A549 (cell line): ENCODE measurements at regions not wholly inside any gene's neighbourhood (a gene's known extent, or its start where the extent isn't known, plus 50 kb on each side); places are given as distances from the start of the nearest gene placed in this dataset.

Experiments used
- ATAC-seq, 2 experiments: fragments of 200-7000 bp in 1 of 2; fragments of >200 bp in 1 of 2; cut with Nextera tagmentation in 1 of 2; cut with Tn5 transposase in 1 of 2; 3 replicates each; pipeline versions ENCODE4 v1.8.0 to v1.9.1; 2018 to 2020; ENCODE audit warnings: mild to moderate bottlenecking in 1 of 2, moderate library complexity in 1 of 2
- CTCF ChIA-PET: fragments of 300-600 bp; sonication (Branson Sonifier 250); formaldehyde crosslinking; extraction: SDS; loops from one replicate; lab custom pipeline; 2021; ENCODE audit warnings: antibody characterized with exemption, inconsistent platforms; lab: Yijun Ruan, JAX
- POLR2A ChIA-PET: fragments of 350-600 bp; formaldehyde crosslinking; extraction: SDS; loops from one replicate; lab custom pipeline; 2021; ENCODE audit warnings: antibody characterized with exemption, inconsistent platforms; lab: Yijun Ruan, JAX
- DNase-seq, 2 experiments: peaks; one replicate each; pipeline versions ENCODE4 v3.0.0 to v3.0.0-alpha.2; 2011 to 2016; ENCODE audit warnings: low read depth in 1 of 2, low spot score in 1 of 2
- FAIRE-seq: peaks from 2 replicates; lab custom pipeline; 2011; peaks lifted over from hg19 to GRCh38; lab: Jason Lieb, UNC
- H3K27ac ChIP-seq, 2 experiments: fragments of >200 bp; sonication (Bioruptor Twin); formaldehyde crosslinking; 3 replicates each; pipeline ENCODE4 v1.5.1; 2016 to 2017
- H3K4me1 ChIP-seq: fragments of >200 bp; sonication (Bioruptor Twin); formaldehyde crosslinking; 3 replicates; pipeline ENCODE4 v1.6.1; 2016
- H3K4me2 ChIP-seq: fragments of >200 bp; sonication (Bioruptor Twin); formaldehyde crosslinking; 3 replicates; pipeline ENCODE4 v1.6.1; 2016
- H3K4me3 ChIP-seq: fragments of >200 bp; sonication (Bioruptor Twin); formaldehyde crosslinking; 3 replicates; pipeline ENCODE4 v1.5.1; 2016
- H3K9me3 ChIP-seq: fragments of >200 bp; sonication (Bioruptor Twin); formaldehyde crosslinking; 3 replicates; pipeline ENCODE4 v1.6.1; 2016
- BHLHE40 ChIP-seq: IDR thresholded peaks from 2 replicates; pipeline ENCODE4 v1.6.1; 2012; ENCODE audit warnings: low read depth, low read length, inconsistent platforms
- CBX2 ChIP-seq: fragments of 200-600 bp; sonication (generic); IDR thresholded peaks from 2 replicates; pipeline ENCODE4 v1.6.1; 2016; ENCODE audit warnings: low read depth, mild to moderate bottlenecking, borderline replicate concordance
- CBX8 ChIP-seq: fragments of 200-600 bp; sonication (generic); IDR thresholded peaks from 2 replicates; pipeline ENCODE4 v1.6.1; 2016
- CHD2 ChIP-seq: fragments of 150-350 bp; IDR thresholded peaks from 2 replicates; pipeline ENCODE4 v1.6.1; 2014; ENCODE audit warnings: low read length; ENCODE audit not compliant: partially characterized antibody
- E2F6 ChIP-seq: IDR thresholded peaks from 2 replicates; pipeline ENCODE4 v1.6.1; 2012; ENCODE audit warnings: low read depth, borderline replicate concordance
- EHMT2 ChIP-seq: fragments of 200-600 bp; sonication (generic); IDR thresholded peaks from 2 replicates; pipeline ENCODE4 v1.6.1; 2016; ENCODE audit warnings: antibody characterized with exemption, low read depth, mild to moderate bottlenecking, moderate library complexity
- ELK1 ChIP-seq: fragments of 150-350 bp; IDR thresholded peaks from 2 replicates; pipeline ENCODE4 v1.6.1; 2014; ENCODE audit warnings: low read depth, mild to moderate bottlenecking, low read length
- EP300 ChIP-seq, 2 experiments: fragments of >200 bp; sonication (Bioruptor Twin); formaldehyde crosslinking; IDR thresholded peaks; 2 replicates in 1 of 2; 3 replicates in 1 of 2; pipeline ENCODE4 v1.6.1; 2016 to 2017
- ESRRA ChIP-seq: fragments of 150-350 bp; IDR thresholded peaks from 2 replicates; pipeline ENCODE4 v1.6.1; 2014; ENCODE audit warnings: mild to moderate bottlenecking, low read length, borderline replicate concordance
- FOSL2 ChIP-seq, 2 experiments: fragments of 450-650 bp in 1 of 2; fragments of >200 bp in 1 of 2; sonication (Bioruptor Twin) in 1 of 2; formaldehyde crosslinking; IDR thresholded peaks; 2 replicates each; pipeline versions ENCODE4 v1.5.0 to v1.6.1; 2016 to 2020; ENCODE audit warnings: mild to moderate bottlenecking in 1 of 2, moderate library complexity in 1 of 2
- FOXS1 ChIP-seq: fragments of 250-450 bp; sonication (Bioruptor Pico); IDR thresholded peaks from 2 replicates; pipeline ENCODE4 v1.5.0; 2020; ENCODE audit warnings: mild to moderate bottlenecking, moderate library complexity
- GATA3 ChIP-seq: IDR thresholded peaks from 2 replicates; pipeline ENCODE4 v1.6.1; 2012; ENCODE audit warnings: borderline replicate concordance
- HDAC2 ChIP-seq: fragments of 200-600 bp; sonication (generic); IDR thresholded peaks from 2 replicates; pipeline ENCODE4 v1.6.1; 2016
- HEYL ChIP-seq: fragments of 250-450 bp; sonication (Bioruptor Pico); IDR thresholded peaks from 2 replicates; pipeline ENCODE4 v1.8.0; 2021; ENCODE audit warnings: mild to moderate bottlenecking, moderate library complexity
- HOXB13 ChIP-seq: fragments of 250-450 bp; sonication (Bioruptor Pico); IDR thresholded peaks from 2 replicates; pipeline ENCODE4 v1.5.0; 2020; ENCODE audit warnings: low read depth, mild to moderate bottlenecking, moderate library complexity
- JUN ChIP-seq, 2 experiments: fragments of >200 bp; sonication (Bioruptor Twin); formaldehyde crosslinking; IDR thresholded peaks; 2 replicates in 1 of 2; 3 replicates in 1 of 2; pipeline ENCODE4 v1.6.1; 2016 to 2017
- JUNB ChIP-seq: fragments of >200 bp; sonication (Bioruptor Twin); formaldehyde crosslinking; IDR thresholded peaks from 2 replicates; pipeline ENCODE4 v1.6.1; 2016
- KDM5A ChIP-seq: fragments of 200-600 bp; sonication (generic); IDR thresholded peaks from 2 replicates; pipeline ENCODE4 v1.6.1; 2016; ENCODE audit warnings: antibody characterized with exemption, mild to moderate bottlenecking
- MAZ ChIP-seq: fragments of 150-350 bp; IDR thresholded peaks from 2 replicates; pipeline ENCODE4 v1.6.1; 2014; ENCODE audit warnings: antibody characterized with exemption, low read depth, low read length, borderline replicate concordance
- TP53 ChIP-seq: fragments of 250-450 bp; sonication (Bioruptor Pico); IDR thresholded peaks from 2 replicates; pipeline ENCODE4 v1.5.0; 2021; ENCODE audit warnings: mild to moderate bottlenecking, moderate library complexity
- ZFP36 ChIP-seq: fragments of 450-650 bp; IDR thresholded peaks from 2 replicates; pipeline ENCODE4 v1.6.1; 2014; ENCODE audit warnings: borderline replicate concordance; ENCODE audit not compliant: partially characterized antibody
- WGBS: methylation state at CpG from one replicate; pipeline ENCODE4 v1.1.6; 2017; ENCODE audit errors: missing lambda C conversion rate; 5-methylcytosine and 5-hydroxymethylcytosine counted together
- TF ChIP-seq, protein P1 (sequence below): fragments of >200 bp; sonication (Bioruptor Twin); formaldehyde crosslinking; IDR thresholded peaks from 3 replicates; pipeline ENCODE4 v1.6.1; 2016
- TF ChIP-seq, protein P2 (sequence below): fragments of 250-450 bp; sonication (Bioruptor Pico); IDR thresholded peaks from 2 replicates; pipeline ENCODE4 v1.5.0; 2020; ENCODE audit warnings: low read depth, mild to moderate bottlenecking, moderate library complexity
- TF ChIP-seq, protein P3 (sequence below): fragments of 250-450 bp; sonication (Bioruptor Pico); IDR thresholded peaks from 2 replicates; pipeline ENCODE4 v1.5.0; 2021; ENCODE audit warnings: mild to moderate bottlenecking, moderate library complexity, borderline replicate concordance

GRCh38 chr11:110000031-110000502 lies 93.1 kb upstream of the ZC3H12C start:
- DNase-seq (peak; percentile 38 to 65), ATAC-seq (peak; percentile 94 to 97), FAIRE-seq (no peak)
- Histone ChIP-seq H3K27ac (peak overlapping the region; percentile 25 to 51; a peak in 3 of 6 replicates), H3K9me3 (no peaks in the 10 kb centered on the region), H3K4me1 (peaks cover 16% of the 10 kb centered on the region; the same call in 2 of the 3 replicates), H3K4me3 (no peak overlapping the region), H3K4me2 (peak overlapping the region; percentile 54)
- 15% methylated on average over 6 of the region's 6 CpGs for WGBS
- ChIA-PET POLR2A (interaction anchor here (0.6 kb wide), 1 partner anchor 93 kb away, joined by 3 read pairs; the partner anchor contains the start of gene ZC3H12C), CTCF (interaction anchor here (1.0 to 1.4 kb wide), 5 partner anchors 24 to 185 kb away, joined by 3 to 4 read pairs (median 3); no protein-coding TSS in a partner anchor)
- peak in 1 of 2 experiments; percentile 37; a peak in 1 of 5 replicates for TF ChIP-seq JUN (IDR thresholded peaks at IDR 0.05)
- TF ChIP-seq JUNB, result peak; percentile 66
- no peak for TF ChIP-seq BHLHE40
- no peak; the same call in 1 of the 2 replicates for TF ChIP-seq FOSL2 (IDR thresholded peaks at IDR 0.05)
- TF ChIP-seq FOSL2 (CRISPR knock-in tag; IDR thresholded peaks at IDR 0.05), result peak; percentile 75
- no peak for TF ChIP-seq HEYL (CRISPR knock-in tag)
- 0 out of 5 replicates have a peak, but pooled peaks of 1 of the 2 experiments have one; percentile 27 for TF ChIP-seq EP300 (IDR thresholded peaks at IDR 0.05)
- TF ChIP-seq GATA3, result peak; percentile 19; the same call in 1 of the 2 replicates

DNA sequence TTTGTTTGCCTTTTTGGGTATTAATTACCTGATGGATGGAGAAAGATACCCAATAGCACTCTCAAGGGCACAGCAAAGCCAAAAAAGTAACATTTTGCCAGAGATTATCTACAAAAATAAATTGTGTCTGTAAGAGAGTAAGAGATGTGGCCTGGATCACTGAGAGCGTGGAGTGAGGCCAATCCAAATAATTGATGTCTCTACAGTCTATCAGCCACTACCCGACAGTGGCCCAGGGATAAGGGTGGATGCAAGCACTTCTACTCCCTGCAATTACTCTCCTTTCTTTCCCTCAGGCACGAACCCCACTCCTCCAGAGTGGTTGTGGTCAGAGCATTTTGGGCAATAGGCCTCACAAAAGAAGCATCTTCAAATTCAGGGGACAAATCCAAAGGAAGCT lies 92.3 kb upstream of the ZC3H12C start:
- FAIRE-seq, result no peak
- TF ChIP-seq, protein P1, sequence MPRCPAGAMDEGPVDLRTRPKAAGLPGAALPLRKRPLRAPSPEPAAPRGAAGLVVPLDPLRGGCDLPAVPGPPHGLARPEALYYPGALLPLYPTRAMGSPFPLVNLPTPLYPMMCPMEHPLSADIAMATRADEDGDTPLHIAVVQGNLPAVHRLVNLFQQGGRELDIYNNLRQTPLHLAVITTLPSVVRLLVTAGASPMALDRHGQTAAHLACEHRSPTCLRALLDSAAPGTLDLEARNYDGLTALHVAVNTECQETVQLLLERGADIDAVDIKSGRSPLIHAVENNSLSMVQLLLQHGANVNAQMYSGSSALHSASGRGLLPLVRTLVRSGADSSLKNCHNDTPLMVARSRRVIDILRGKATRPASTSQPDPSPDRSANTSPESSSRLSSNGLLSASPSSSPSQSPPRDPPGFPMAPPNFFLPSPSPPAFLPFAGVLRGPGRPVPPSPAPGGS, result no peak
- TF ChIP-seq E2F6, result no peak
- no peak for TF ChIP-seq EHMT2
- TF ChIP-seq CBX8, result no peak
- TF ChIP-seq, protein P2, sequence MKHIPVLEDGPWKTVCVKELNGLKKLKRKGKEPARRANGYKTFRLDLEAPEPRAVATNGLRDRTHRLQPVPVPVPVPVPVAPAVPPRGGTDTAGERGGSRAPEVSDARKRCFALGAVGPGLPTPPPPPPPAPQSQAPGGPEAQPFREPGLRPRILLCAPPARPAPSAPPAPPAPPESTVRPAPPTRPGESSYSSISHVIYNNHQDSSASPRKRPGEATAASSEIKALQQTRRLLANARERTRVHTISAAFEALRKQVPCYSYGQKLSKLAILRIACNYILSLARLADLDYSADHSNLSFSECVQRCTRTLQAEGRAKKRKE, result no peak
- TF ChIP-seq ELK1, result no peak
- TF ChIP-seq ESRRA, result no peak
- no peak for TF ChIP-seq MAZ
- no peak for TF ChIP-seq ZFP36
- TF ChIP-seq, protein P3, sequence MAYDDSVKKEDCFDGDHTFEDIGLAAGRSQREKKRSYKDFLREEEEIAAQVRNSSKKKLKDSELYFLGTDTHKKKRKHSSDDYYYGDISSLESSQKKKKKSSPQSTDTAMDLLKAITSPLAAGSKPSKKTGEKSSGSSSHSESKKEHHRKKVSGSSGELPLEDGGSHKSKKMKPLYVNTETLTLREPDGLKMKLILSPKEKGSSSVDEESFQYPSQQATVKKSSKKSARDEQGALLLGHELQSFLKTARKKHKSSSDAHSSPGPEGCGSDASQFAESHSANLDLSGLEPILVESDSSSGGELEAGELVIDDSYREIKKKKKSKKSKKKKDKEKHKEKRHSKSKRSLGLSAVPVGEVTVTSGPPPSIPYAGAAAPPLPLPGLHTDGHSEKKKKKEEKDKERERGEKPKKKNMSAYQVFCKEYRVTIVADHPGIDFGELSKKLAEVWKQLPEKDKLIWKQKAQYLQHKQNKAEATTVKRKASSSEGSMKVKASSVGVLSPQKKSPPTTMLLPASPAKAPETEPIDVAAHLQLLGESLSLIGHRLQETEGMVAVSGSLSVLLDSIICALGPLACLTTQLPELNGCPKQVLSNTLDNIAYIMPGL (CRISPR knock-in tag), result no peak
- no peak for TF ChIP-seq FOXS1 (CRISPR knock-in tag)
- TF ChIP-seq EP300 (IDR thresholded peaks at IDR 0.05), result no peak
- TF ChIP-seq HDAC2, result no peak
- TF ChIP-seq JUN (IDR thresholded peaks at IDR 0.05), result no peak
- no peak for TF ChIP-seq CHD2
- no peak for TF ChIP-seq CBX2
- no peak for TF ChIP-seq KDM5A
- TF ChIP-seq TP53 (CRISPR knock-in tag), result no peak
- TF ChIP-seq HOXB13 (CRISPR knock-in tag), result no peak
- Histone ChIP-seq H3K4me2 (peak overlapping the region; percentile 54; the same call in 2 of the 3 replicates), H3K4me1 (peaks cover 16% of the 10 kb centered on the region; the same call in 2 of the 3 replicates), H3K4me3 (no peak overlapping the region), H3K9me3 (no peaks in the 10 kb centered on the region), H3K27ac (peak overlapping the region; percentile 51; a peak in 4 of 6 replicates)
- 76% methylated on average over 3 of the region's 3 CpGs for WGBS
- no peak for ATAC-seq
- no peak for DNase-seq
- ChIA-PET POLR2A (no interaction called here), CTCF (interaction anchor here (1.0 to 1.4 kb wide), 5 partner anchors 25 to 185 kb away, joined by 3 to 4 read pairs (median 3); no protein-coding TSS in a partner anchor)
